ENCODE measurements at regions not wholly inside any gene's neighbourhood (a gene's known extent, or its start where the extent isn't known, plus 50 kb on each side); places are given as distances from the start of the nearest gene placed in this dataset.

DNA sequence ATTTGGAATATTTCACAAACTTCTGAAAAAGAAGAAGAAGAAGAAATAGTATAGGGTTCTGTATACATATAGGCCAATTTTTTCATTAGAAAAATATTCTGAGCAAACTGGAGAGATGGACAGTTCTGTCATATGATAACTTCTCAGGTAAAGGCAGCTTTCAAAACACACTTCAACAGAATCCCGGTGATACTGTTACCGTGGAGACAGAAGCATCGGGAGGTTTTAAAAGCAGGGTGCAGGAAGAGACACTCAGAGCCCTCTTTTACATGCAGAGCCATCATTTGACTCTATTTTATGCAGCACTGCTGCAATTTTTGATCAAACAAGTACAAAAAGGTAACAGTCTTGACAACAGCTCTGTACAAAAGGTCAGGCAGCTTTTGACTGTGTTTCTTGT, 1785.4 kb downstream of the LRRC4C start:
- TF ChIP-seq, protein P1, sequence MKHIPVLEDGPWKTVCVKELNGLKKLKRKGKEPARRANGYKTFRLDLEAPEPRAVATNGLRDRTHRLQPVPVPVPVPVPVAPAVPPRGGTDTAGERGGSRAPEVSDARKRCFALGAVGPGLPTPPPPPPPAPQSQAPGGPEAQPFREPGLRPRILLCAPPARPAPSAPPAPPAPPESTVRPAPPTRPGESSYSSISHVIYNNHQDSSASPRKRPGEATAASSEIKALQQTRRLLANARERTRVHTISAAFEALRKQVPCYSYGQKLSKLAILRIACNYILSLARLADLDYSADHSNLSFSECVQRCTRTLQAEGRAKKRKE (CRISPR knock-in tag; IDR thresholded peaks at IDR 0.05; ENCODE audit: low read depth): no peak
- TF ChIP-seq RFX5 (IDR thresholded peaks at IDR 0.05): no peak
- TF ChIP-seq, protein P2, sequence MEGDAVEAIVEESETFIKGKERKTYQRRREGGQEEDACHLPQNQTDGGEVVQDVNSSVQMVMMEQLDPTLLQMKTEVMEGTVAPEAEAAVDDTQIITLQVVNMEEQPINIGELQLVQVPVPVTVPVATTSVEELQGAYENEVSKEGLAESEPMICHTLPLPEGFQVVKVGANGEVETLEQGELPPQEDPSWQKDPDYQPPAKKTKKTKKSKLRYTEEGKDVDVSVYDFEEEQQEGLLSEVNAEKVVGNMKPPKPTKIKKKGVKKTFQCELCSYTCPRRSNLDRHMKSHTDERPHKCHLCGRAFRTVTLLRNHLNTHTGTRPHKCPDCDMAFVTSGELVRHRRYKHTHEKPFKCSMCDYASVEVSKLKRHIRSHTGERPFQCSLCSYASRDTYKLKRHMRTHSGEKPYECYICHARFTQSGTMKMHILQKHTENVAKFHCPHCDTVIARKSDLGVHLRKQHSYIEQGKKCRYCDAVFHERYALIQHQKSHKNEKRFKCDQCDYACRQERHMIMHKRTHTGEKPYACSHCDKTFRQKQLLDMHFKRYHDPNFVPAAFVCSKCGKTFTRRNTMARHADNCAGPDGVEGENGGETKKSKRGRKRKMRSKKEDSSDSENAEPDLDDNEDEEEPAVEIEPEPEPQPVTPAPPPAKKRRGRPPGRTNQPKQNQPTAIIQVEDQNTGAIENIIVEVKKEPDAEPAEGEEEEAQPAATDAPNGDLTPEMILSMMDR (IDR thresholded peaks at IDR 0.05): no peak
- TF ChIP-seq ESRRA (IDR thresholded peaks at IDR 0.05; ENCODE audit: borderline replicate concordance, low read length): no peak
- TF ChIP-seq RCOR1 (IDR thresholded peaks at IDR 0.05; ENCODE audit: low read depth, low read length): no peak
- TF ChIP-seq, protein P3, sequence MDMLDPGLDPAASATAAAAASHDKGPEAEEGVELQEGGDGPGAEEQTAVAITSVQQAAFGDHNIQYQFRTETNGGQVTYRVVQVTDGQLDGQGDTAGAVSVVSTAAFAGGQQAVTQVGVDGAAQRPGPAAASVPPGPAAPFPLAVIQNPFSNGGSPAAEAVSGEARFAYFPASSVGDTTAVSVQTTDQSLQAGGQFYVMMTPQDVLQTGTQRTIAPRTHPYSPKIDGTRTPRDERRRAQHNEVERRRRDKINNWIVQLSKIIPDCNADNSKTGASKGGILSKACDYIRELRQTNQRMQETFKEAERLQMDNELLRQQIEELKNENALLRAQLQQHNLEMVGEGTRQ (IDR thresholded peaks at IDR 0.05): no peak
- TF ChIP-seq, protein P4, sequence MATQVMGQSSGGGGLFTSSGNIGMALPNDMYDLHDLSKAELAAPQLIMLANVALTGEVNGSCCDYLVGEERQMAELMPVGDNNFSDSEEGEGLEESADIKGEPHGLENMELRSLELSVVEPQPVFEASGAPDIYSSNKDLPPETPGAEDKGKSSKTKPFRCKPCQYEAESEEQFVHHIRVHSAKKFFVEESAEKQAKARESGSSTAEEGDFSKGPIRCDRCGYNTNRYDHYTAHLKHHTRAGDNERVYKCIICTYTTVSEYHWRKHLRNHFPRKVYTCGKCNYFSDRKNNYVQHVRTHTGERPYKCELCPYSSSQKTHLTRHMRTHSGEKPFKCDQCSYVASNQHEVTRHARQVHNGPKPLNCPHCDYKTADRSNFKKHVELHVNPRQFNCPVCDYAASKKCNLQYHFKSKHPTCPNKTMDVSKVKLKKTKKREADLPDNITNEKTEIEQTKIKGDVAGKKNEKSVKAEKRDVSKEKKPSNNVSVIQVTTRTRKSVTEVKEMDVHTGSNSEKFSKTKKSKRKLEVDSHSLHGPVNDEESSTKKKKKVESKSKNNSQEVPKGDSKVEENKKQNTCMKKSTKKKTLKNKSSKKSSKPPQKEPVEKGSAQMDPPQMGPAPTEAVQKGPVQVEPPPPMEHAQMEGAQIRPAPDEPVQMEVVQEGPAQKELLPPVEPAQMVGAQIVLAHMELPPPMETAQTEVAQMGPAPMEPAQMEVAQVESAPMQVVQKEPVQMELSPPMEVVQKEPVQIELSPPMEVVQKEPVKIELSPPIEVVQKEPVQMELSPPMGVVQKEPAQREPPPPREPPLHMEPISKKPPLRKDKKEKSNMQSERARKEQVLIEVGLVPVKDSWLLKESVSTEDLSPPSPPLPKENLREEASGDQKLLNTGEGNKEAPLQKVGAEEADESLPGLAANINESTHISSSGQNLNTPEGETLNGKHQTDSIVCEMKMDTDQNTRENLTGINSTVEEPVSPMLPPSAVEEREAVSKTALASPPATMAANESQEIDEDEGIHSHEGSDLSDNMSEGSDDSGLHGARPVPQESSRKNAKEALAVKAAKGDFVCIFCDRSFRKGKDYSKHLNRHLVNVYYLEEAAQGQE (IDR thresholded peaks at IDR 0.05): no peak
- TF ChIP-seq KDM5A (IDR thresholded peaks at IDR 0.05): no peak
- TF ChIP-seq, protein P5, sequence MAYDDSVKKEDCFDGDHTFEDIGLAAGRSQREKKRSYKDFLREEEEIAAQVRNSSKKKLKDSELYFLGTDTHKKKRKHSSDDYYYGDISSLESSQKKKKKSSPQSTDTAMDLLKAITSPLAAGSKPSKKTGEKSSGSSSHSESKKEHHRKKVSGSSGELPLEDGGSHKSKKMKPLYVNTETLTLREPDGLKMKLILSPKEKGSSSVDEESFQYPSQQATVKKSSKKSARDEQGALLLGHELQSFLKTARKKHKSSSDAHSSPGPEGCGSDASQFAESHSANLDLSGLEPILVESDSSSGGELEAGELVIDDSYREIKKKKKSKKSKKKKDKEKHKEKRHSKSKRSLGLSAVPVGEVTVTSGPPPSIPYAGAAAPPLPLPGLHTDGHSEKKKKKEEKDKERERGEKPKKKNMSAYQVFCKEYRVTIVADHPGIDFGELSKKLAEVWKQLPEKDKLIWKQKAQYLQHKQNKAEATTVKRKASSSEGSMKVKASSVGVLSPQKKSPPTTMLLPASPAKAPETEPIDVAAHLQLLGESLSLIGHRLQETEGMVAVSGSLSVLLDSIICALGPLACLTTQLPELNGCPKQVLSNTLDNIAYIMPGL (CRISPR knock-in tag; IDR thresholded peaks at IDR 0.05; ENCODE audit: borderline replicate concordance): no peak
- no peak for TF ChIP-seq NR3C1 (IDR thresholded peaks at IDR 0.05)
- TF ChIP-seq, protein P6, sequence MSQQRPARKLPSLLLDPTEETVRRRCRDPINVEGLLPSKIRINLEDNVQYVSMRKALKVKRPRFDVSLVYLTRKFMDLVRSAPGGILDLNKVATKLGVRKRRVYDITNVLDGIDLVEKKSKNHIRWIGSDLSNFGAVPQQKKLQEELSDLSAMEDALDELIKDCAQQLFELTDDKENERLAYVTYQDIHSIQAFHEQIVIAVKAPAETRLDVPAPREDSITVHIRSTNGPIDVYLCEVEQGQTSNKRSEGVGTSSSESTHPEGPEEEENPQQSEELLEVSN (IDR thresholded peaks at IDR 0.05; ENCODE audit: borderline replicate concordance, low read depth): no peak
- TF ChIP-seq MAFK (IDR thresholded peaks at IDR 0.05; ENCODE audit: partially characterized antibody): no peak

Measured in A549 (cell line).